A673 (cell line): ENCODE measurements at regions not wholly inside any gene's neighbourhood (a gene's known extent, or its start where the extent isn't known, plus 50 kb on each side); places are given as distances from the start of the nearest gene placed in this dataset.
"Not testable (repeated sequence)": the region's sequence is repeated elsewhere in the genome, so short reads cannot be mapped to it uniquely, and the experiment has no call there.

ENCODE experiments used
- BruUV-seq: library from RNA; stranded (reverse); fragments of 400-500 nt; replicated peaks from 2 replicates; lab custom pipeline; 2021; lab: Mats Ljungman, UMichigan
- CTCF ChIA-PET: fragments of 300-600 bp; sonication (Branson Sonifier 250); formaldehyde crosslinking; loops from one replicate; lab custom pipeline; 2022; ENCODE audit warnings: antibody characterized with exemption; lab: Charles Lee
- POLR2A ChIA-PET: fragments of 300-600 bp; sonication (Branson Sonifier 250); formaldehyde crosslinking; loops from one replicate; lab custom pipeline; 2022; ENCODE audit warnings: antibody characterized with exemption; ENCODE audit not compliant: low non-redundant PET; lab: Charles Lee
- DNase-seq: peaks from one replicate; pipeline ENCODE4 v3.0.0-alpha.2; 2015; ENCODE audit warnings: low spot score
- H3K27ac ChIP-seq: fragments of 200-600 bp; sonication (generic); 2 replicates; pipeline ENCODE4 v1.5.1; 2016; ENCODE audit warnings: mixed run types, low read depth, mild to moderate bottlenecking, mixed read lengths, antibody characterized with exemption, low read length; ENCODE audit not compliant: poor library complexity, severe bottlenecking
- H3K27me3 ChIP-seq: fragments of 200-600 bp; sonication (generic); replicated peaks from 2 replicates; pipeline ENCODE4 v1.6.1; 2017; ENCODE audit warnings: mixed run types, low read depth, mild to moderate bottlenecking, mixed read lengths, antibody characterized with exemption, low read length; ENCODE audit not compliant: insufficient read depth, poor library complexity
- H3K36me3 ChIP-seq: fragments of 200-600 bp; sonication (generic); 2 replicates; pipeline ENCODE4 v1.6.1; 2016; ENCODE audit warnings: mixed run types, mild to moderate bottlenecking, mixed read lengths, antibody characterized with exemption, low read length; ENCODE audit not compliant: insufficient read depth, poor library complexity, severe bottlenecking
- H3K4me1 ChIP-seq: fragments of 200-600 bp; sonication (generic); 2 replicates; pipeline ENCODE4 v1.6.1; 2017; ENCODE audit warnings: mixed run types, mild to moderate bottlenecking, mixed read lengths, antibody characterized with exemption, low read length; ENCODE audit not compliant: insufficient read depth, poor library complexity, severe bottlenecking
- H3K4me3 ChIP-seq: fragments of 200-600 bp; sonication (generic); 2 replicates; pipeline ENCODE4 v1.5.1; 2016; ENCODE audit warnings: low read depth, mixed run types, mild to moderate bottlenecking, mixed read lengths, low read length; ENCODE audit not compliant: poor library complexity, severe bottlenecking
- H3K9me3 ChIP-seq: fragments of 200-600 bp; sonication (generic); 2 replicates; pipeline ENCODE4 v1.6.1; 2016; ENCODE audit warnings: mixed run types, low read depth, mild to moderate bottlenecking, mixed read lengths, antibody characterized with exemption, low read length; ENCODE audit not compliant: poor library complexity, severe bottlenecking
- intact Hi-C: fragments of 100-400 bp; cut with micrococcal nuclease; formaldehyde crosslinking; loops from one replicate; pipeline ENCODE4 v1.10.0; 2022; ENCODE audit not compliant: unreplicated experiment

DNA sequence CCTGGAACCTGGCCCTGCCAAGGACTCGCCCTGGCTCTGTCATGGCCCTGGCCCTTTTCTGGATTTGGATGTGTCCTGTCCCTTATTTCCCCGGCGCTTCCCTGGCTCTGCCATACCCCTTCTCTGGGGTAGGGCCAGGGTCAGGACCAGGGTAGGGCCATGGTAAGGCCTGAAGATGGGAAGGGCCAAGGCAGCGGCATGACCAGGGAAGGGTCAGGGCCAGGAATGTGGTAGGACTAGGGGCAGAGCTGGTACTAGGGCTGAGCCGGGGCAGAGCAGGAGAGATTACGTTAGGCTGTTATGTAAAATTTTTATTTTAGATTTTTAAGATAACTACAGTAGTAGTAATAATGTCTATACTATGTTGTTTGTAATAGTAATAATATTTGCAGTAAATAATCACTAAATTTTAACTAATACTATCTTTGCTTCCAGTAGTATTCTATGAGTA lies 236.6 kb downstream of the GOLGA6L6 start:
- H3K27ac ChIP-seq, DNase-seq, H3K4me1 ChIP-seq, H3K36me3 ChIP-seq, BruUV-seq, H3K4me3 ChIP-seq, intact Hi-C loops, H3K27me3 ChIP-seq, POLR2A ChIA-PET, CTCF ChIA-PET: not testable (repeated sequence)
- peaks cover 49% of the 10 kb centered on the region for H3K9me3 ChIP-seq

GRCh38 chr15:20304282-20305014 lies 237.2 kb downstream of the GOLGA6L6 start:
- H3K4me3 ChIP-seq, BruUV-seq, H3K27me3 ChIP-seq, H3K27ac ChIP-seq, CTCF ChIA-PET, DNase-seq, H3K36me3 ChIP-seq, intact Hi-C loops, POLR2A ChIA-PET, H3K4me1 ChIP-seq: not testable (repeated sequence)
- H3K9me3 ChIP-seq: peaks cover 43% of the 10 kb centered on the region

- H3K27ac ChIP-seq, intact Hi-C loops, H3K4me3 ChIP-seq, H3K27me3 ChIP-seq, DNase-seq, POLR2A ChIA-PET, H3K4me1 ChIP-seq, H3K36me3 ChIP-seq, CTCF ChIA-PET, BruUV-seq: not testable (repeated sequence)
- H3K9me3 ChIP-seq: peaks cover 35% of the 10 kb centered on the region
Observed at GRCh38 chr15:20303248-20304171, 238.1 kb downstream of the GOLGA6L6 start.

DNA sequence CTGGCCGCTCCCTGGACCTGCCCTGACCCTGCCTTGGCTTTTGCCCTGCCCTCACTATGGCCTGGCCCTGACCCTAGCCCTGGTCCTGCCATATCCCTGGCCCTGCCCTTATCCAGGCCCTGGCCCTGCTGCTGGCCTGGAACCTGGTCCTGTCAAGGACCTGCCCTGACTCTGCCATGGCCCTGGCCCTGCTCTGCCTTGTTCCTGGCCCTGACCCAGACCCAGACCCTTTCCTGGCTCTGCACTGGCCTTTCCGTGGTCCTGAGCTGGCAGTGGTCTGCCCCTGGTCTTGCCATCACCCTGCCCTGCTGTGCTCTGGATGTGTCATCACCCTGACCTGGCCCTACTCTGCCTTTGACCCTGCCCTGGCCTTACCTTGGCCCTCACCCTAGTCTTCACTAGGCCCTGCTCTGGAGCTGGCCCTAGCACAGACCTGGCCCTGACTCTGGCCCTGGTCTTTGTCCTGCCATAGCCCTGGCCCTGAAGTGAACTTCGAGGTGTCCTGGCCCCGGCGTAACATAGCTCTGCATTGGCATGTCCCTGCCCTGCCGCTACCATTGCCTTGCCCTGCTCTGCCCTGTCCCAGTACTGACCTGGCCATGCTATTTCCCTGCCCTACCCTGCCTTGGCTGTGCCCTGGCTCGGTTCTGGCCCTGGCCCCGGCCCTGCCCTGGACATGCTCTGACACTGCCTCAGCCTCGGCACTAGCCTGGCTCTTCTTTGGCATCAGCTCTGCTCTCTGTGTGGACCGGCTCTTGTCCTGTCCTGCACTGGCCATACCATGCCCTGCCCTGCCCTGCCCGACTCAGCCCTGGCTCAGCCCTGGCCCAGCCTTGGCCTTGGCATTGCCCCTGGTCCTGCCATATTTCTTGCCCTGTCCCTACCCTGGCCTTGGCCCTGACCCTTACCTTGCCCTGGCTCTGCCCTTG lies 239.2 kb downstream of the GOLGA6L6 start:
- DNase-seq, CTCF ChIA-PET, H3K4me1 ChIP-seq, POLR2A ChIA-PET, H3K4me3 ChIP-seq, H3K27ac ChIP-seq, H3K36me3 ChIP-seq, H3K27me3 ChIP-seq, intact Hi-C loops, BruUV-seq: not testable (repeated sequence)
- H3K9me3 ChIP-seq: peaks cover 39% of the 10 kb centered on the region

GRCh38 chr15:20301471-20302081 lies 240.0 kb downstream of the GOLGA6L6 start:
- H3K27ac ChIP-seq, H3K36me3 ChIP-seq, intact Hi-C loops, BruUV-seq, CTCF ChIA-PET, DNase-seq, H3K27me3 ChIP-seq, H3K4me1 ChIP-seq, POLR2A ChIA-PET, H3K4me3 ChIP-seq: not testable (repeated sequence)
- H3K9me3 ChIP-seq: peaks cover 35% of the 10 kb centered on the region

GRCh38 chr15:20301041-20301390 lies 240.6 kb downstream of the GOLGA6L6 start:
- DNase-seq, CTCF ChIA-PET, POLR2A ChIA-PET, H3K27ac ChIP-seq, intact Hi-C loops, BruUV-seq, H3K36me3 ChIP-seq, H3K27me3 ChIP-seq, H3K4me1 ChIP-seq, H3K4me3 ChIP-seq: not testable (repeated sequence)
- peaks cover 38% of the 10 kb centered on the region for H3K9me3 ChIP-seq
